GM19023 (cell line): ENCODE measurements at regions not wholly inside any gene's neighbourhood (a gene's known extent, or its start where the extent isn't known, plus 50 kb on each side); places are given as distances from the start of the nearest gene placed in this dataset.

ENCODE experiments used
- ATAC-seq: cut with Tn5 transposase; IDR thresholded peaks from one replicate; pipeline ENCODE4 v1.9.1; 2021; ENCODE audit warnings: mild to moderate bottlenecking, moderate library complexity; ENCODE audit not compliant: unreplicated experiment

GRCh38 chr4:177569434-177569833 lies 127.2 kb upstream of the AGA start:
- no peak for ATAC-seq

- ATAC-seq, result no peak
Measured at GRCh38 chr4:177573507-177573906, 131.3 kb upstream of the AGA start.

GRCh38 chr4:177574446-177574845 lies 132.2 kb upstream of the AGA start:
- ATAC-seq, result no peak

GRCh38 chr4:177579649-177580048 lies 137.4 kb upstream of the AGA start:
- ATAC-seq, result no peak

- ATAC-seq, result no peak
Measured at GRCh38 chr4:177582992-177583391, 140.8 kb upstream of the AGA start.

GRCh38 chr4:177587989-177588388 lies 145.8 kb upstream of the AGA start:
- no peak for ATAC-seq

- ATAC-seq, result no peak
Measured at GRCh38 chr4:177595386-177595785, 153.1 kb upstream of the AGA start.

- no peak for ATAC-seq
Measured at GRCh38 chr4:177596035-177596434, 153.8 kb upstream of the AGA start.

- no peak for ATAC-seq
Measured at GRCh38 chr4:177596991-177597390, 154.8 kb upstream of the AGA start.

- no peak for ATAC-seq
Measured at GRCh38 chr4:177605252-177605651, 163.0 kb upstream of the AGA start.

- ATAC-seq, result no peak
Measured at GRCh38 chr4:177607111-177607573, 164.9 kb upstream of the AGA start.

- no peak for ATAC-seq
Measured at GRCh38 chr4:177611974-177612664, 169.9 kb upstream of the AGA start.

- ATAC-seq, result no peak
Measured at GRCh38 chr4:177612684-177613083, 170.4 kb upstream of the AGA start.

- no peak for ATAC-seq
Measured at GRCh38 chr4:177632481-177632880, 190.2 kb upstream of the AGA start.

GRCh38 chr4:177638871-177639270 lies 196.6 kb upstream of the AGA start:
- ATAC-seq, result no peak

- no peak for ATAC-seq
Measured at GRCh38 chr4:177640864-177641263, 198.6 kb upstream of the AGA start.

- ATAC-seq, result no peak
Measured at GRCh38 chr4:177660223-177660622, 218.0 kb upstream of the AGA start.

GRCh38 chr4:177667687-177668086 lies 225.4 kb upstream of the AGA start:
- no peak for ATAC-seq

- no peak for ATAC-seq
Measured at GRCh38 chr4:177671387-177671786, 229.2 kb upstream of the AGA start.

GRCh38 chr4:177671845-177672244 lies 229.6 kb upstream of the AGA start:
- ATAC-seq, result no peak

GRCh38 chr4:177673985-177674489 lies 231.8 kb upstream of the AGA start:
- no peak for ATAC-seq

- no peak for ATAC-seq
Measured at GRCh38 chr4:177680308-177680707, 238.1 kb upstream of the AGA start.

- ATAC-seq, result no peak
Measured at GRCh38 chr4:177681902-177682301, 239.7 kb upstream of the AGA start.
